Upper lobe of right lung (tissue), 1 donor: ENCODE measurements at regions not wholly inside any gene's neighbourhood (a gene's known extent, or its start where the extent isn't known, plus 50 kb on each side); places are given as distances from the start of the nearest gene placed in this dataset.

Experiments used
- ATAC-seq: fragments of 200-7000 bp; cut with Tn5 transposase; one replicate; pipeline ENCODE4 v1.9.1; 2020; ENCODE audit warnings: mild to moderate bottlenecking, moderate library complexity
- DNase-seq: peaks from one replicate; pipeline ENCODE4 v3.0.0-alpha.2; 2020
- H3K27ac ChIP-seq: fragments of 200-600 bp; one replicate; pipeline ENCODE4 v1.8.0; 2022
- H3K27me3 ChIP-seq: fragments of 200-600 bp; one replicate; pipeline ENCODE4 v1.8.0; 2022; ENCODE audit warnings: mild to moderate bottlenecking
- H3K36me3 ChIP-seq: fragments of 200-600 bp; one replicate; pipeline ENCODE4 v1.8.0; 2022
- H3K4me1 ChIP-seq: fragments of 200-600 bp; one replicate; pipeline ENCODE4 v1.8.0; 2022
- H3K4me3 ChIP-seq: fragments of 200-600 bp; one replicate; pipeline ENCODE4 v1.8.0; 2022; ENCODE audit warnings: mild to moderate bottlenecking
- H3K9me3 ChIP-seq: fragments of 200-600 bp; one replicate; pipeline ENCODE4 v1.8.0; 2022
- CTCF ChIP-seq: fragments of 200-600 bp; IDR thresholded peaks from one replicate; pipeline ENCODE4 v1.8.0; 2022; ENCODE audit warnings: antibody characterized with exemption
- intact Hi-C: fragments of 100-400 bp; cut with DNase I; formaldehyde crosslinking; loops from one replicate; pipeline ENCODE4 v1.11.0; 2022
- donor health status: DM: no; HTN: yes; CAD: no; lungs with severe emphysema.

GRCh38 chr2:8222979-8223694, 458.7 kb upstream of the ID2 start:
- no peak overlapping the region for H3K4me3 ChIP-seq
- no peak overlapping the region for H3K27ac ChIP-seq
- no peaks in the 10 kb centered on the region for H3K9me3 ChIP-seq
- no peak for DNase-seq
- H3K36me3 ChIP-seq: no peaks in the 10 kb centered on the region
- no peak for ATAC-seq
- no peaks in the 10 kb centered on the region for H3K4me1 ChIP-seq
- no peaks in the 10 kb centered on the region for H3K27me3 ChIP-seq
- intact Hi-C loops: no loop called here
- TF ChIP-seq CTCF: no peak

- TF ChIP-seq CTCF: no peak
- DNase-seq (no peak), ATAC-seq (no peak)
- Histone ChIP-seq H3K36me3 (no peaks in the 10 kb centered on the region), H3K27ac (no peak overlapping the region), H3K4me1 (no peaks in the 10 kb centered on the region), H3K9me3 (no peaks in the 10 kb centered on the region), H3K4me3 (no peak overlapping the region), H3K27me3 (no peaks in the 10 kb centered on the region)
- intact Hi-C loops: no loop called here
These were observed 458.0 kb upstream of the ID2 start for GRCh38 chr2:8223695-8224346.

GRCh38 chr2:8224347-8225190, 457.3 kb upstream of the ID2 start:
- Histone ChIP-seq H3K27me3 (no peaks in the 10 kb centered on the region), H3K36me3 (no peaks in the 10 kb centered on the region), H3K9me3 (no peaks in the 10 kb centered on the region), H3K4me3 (no peak overlapping the region), H3K27ac (no peak overlapping the region), H3K4me1 (peaks cover 3% of the 10 kb centered on the region)
- intact Hi-C loops: no loop called here
- TF ChIP-seq CTCF: no peak
- ATAC-seq (no peak), DNase-seq (no peak)

DNA sequence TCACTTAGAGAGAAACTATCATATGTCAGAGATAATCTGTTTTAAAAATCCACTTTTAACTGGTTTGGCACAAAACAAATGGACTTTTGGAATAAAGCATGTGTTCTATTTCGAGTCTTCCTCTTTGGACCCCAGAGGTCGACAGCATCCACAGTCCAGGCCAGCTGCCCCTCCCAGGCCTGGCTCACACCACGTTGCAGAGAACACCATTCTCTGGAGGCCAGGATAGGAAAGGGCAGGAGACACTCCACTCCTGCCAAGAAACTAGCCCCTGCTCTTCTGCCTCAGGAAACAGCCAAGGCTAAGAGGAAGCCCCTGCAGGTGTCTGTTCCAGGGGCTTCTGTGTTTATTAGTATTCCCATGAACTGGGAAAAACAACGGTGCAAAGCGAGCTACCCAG, 456.6 kb upstream of the ID2 start:
- no peak for TF ChIP-seq CTCF
- DNase-seq (no peak), ATAC-seq (no peak)
- no peaks in the 10 kb centered on the region for H3K36me3 ChIP-seq
- H3K4me3 ChIP-seq: no peak overlapping the region
- H3K9me3 ChIP-seq: no peaks in the 10 kb centered on the region
- no peaks in the 10 kb centered on the region for H3K27me3 ChIP-seq
- no peak overlapping the region for H3K27ac ChIP-seq
- intact Hi-C loops: no loop called here
- peaks cover 9% of the 10 kb centered on the region for H3K4me1 ChIP-seq

DNA sequence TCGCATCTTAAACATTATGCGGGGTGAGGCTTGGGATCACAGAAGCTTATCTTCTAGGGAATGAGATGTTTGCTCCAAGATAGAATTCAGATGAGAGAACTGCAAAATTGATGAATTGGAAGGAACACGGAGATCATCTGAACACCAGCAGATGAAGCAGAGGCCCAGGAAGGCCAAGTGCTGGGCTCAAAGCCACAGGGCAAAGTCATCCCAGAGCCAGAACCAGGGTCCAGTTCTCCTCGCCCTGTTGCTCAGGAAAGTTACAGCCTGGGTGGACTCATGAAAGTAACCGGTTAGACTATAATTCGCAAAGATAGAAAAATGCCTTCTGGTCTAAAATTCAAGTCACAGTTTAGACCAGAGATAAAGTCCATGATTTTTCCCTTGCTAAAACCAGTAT, 456.1 kb upstream of the ID2 start:
- Histone ChIP-seq H3K36me3 (no peaks in the 10 kb centered on the region), H3K27me3 (no peaks in the 10 kb centered on the region), H3K4me3 (no peak overlapping the region), H3K27ac (no peak overlapping the region), H3K9me3 (no peaks in the 10 kb centered on the region), H3K4me1 (peaks cover 9% of the 10 kb centered on the region)
- DNase-seq: no peak
- intact Hi-C loops: no loop called here
- ATAC-seq: no peak
- TF ChIP-seq CTCF: no peak
